WTC11 (cell line): ENCODE measurements at regions not wholly inside any gene's neighbourhood (a gene's known extent, or its start where the extent isn't known, plus 50 kb on each side); places are given as distances from the start of the nearest gene placed in this dataset.
"Not testable (repeated sequence)": the region's sequence is repeated elsewhere in the genome, so short reads cannot be mapped to it uniquely, and the experiment has no call there.

Source experiments
- ATAC-seq: fragments of 200-7000 bp; cut with Tn5 transposase; 2 replicates; pipeline ENCODE4 v1.10.0; 2021; ENCODE audit warnings: mild to moderate bottlenecking, moderate library complexity
- CTCF ChIA-PET: fragments of 300-600 bp; sonication (Branson Sonifier 250); formaldehyde crosslinking; loops from one replicate; lab custom pipeline; 2021; ENCODE audit warnings: antibody characterized with exemption; lab: Charles Lee
- POLR2A ChIA-PET: fragments of 350-600 bp; sonication (Branson Sonifier 250); formaldehyde crosslinking; loops from one replicate; lab custom pipeline; 2021; ENCODE audit warnings: antibody characterized with exemption; lab: Charles Lee
- DNase-seq: peaks from one replicate; pipeline ENCODE4 v3.0.0; 2021; ENCODE audit warnings: low spot score
- H3K27ac Mint-ChIP-seq: 2 replicates; pipeline ENCODE4 v1.8.0; 2021; ENCODE audit warnings: mixed read lengths
- H3K27me3 Mint-ChIP-seq: 2 replicates; pipeline ENCODE4 v1.8.0; 2021; ENCODE audit warnings: low read depth, mild to moderate bottlenecking, moderate library complexity, mixed read lengths
- H3K36me3 Mint-ChIP-seq: 2 replicates; pipeline ENCODE4 v1.8.0; 2021; ENCODE audit warnings: mixed read lengths
- H3K4me1 Mint-ChIP-seq: 2 replicates; pipeline ENCODE4 v1.8.0; 2022; ENCODE audit warnings: mixed read lengths
- H3K4me3 Mint-ChIP-seq: 2 replicates; pipeline ENCODE4 v1.8.0; 2021; ENCODE audit warnings: mild to moderate bottlenecking, moderate library complexity, mixed read lengths
- H3K9me3 Mint-ChIP-seq: 2 replicates; pipeline ENCODE4 v1.8.0; 2021; ENCODE audit warnings: mixed read lengths
- CBFB ChIP-seq: sonication (generic); formaldehyde crosslinking; IDR thresholded peaks from 2 replicates; pipeline ENCODE4 v1.8.1; 2022; ENCODE audit warnings: mild to moderate bottlenecking, low read depth, missing genetic modification reagents
- GTF2I ChIP-seq: fragments of 250-450 bp; sonication (Bioruptor Pico); conservative IDR thresholded peaks from 2 replicates; pipeline ENCODE4 v1.4.0; 2021; ENCODE audit warnings: mild to moderate bottlenecking
- HMGA2 ChIP-seq: fragments of 250-450 bp; sonication (Bioruptor Pico); IDR thresholded peaks from 2 replicates; pipeline ENCODE4 v1.4.0; 2021; ENCODE audit warnings: mild to moderate bottlenecking, moderate library complexity
- JUN ChIP-seq: sonication (generic); formaldehyde crosslinking; IDR thresholded peaks from 2 replicates; pipeline ENCODE4 v1.8.0; 2023; ENCODE audit warnings: mild to moderate bottlenecking, missing genetic modification reagents
- SMAD4 ChIP-seq: sonication (generic); formaldehyde crosslinking; IDR thresholded peaks from 2 replicates; pipeline ENCODE4 v1.8.0; 2022; ENCODE audit warnings: mild to moderate bottlenecking, missing genetic modification reagents
- ZBTB21 ChIP-seq: sonication (generic); formaldehyde crosslinking; IDR thresholded peaks from 2 replicates; pipeline ENCODE4 v1.8.1; 2023; ENCODE audit warnings: mild to moderate bottlenecking, missing genetic modification reagents, borderline replicate concordance
- TF ChIP-seq, protein P1 (sequence below): sonication (generic); formaldehyde crosslinking; IDR thresholded peaks from 2 replicates; pipeline ENCODE4 v1.8.1; 2022; ENCODE audit warnings: mild to moderate bottlenecking, moderate library complexity, missing genetic modification reagents
- TF ChIP-seq, protein P2 (sequence below): fragments of 250-450 bp; sonication (Bioruptor Pico); IDR thresholded peaks from 2 replicates; pipeline ENCODE4 v1.9.0; 2021; ENCODE audit warnings: mild to moderate bottlenecking, borderline replicate concordance
- TF ChIP-seq, protein P3 (sequence below): fragments of 250-450 bp; sonication (Bioruptor Pico); conservative IDR thresholded peaks from 2 replicates; pipeline ENCODE4 v1.9.0; 2021; ENCODE audit warnings: mild to moderate bottlenecking
- TF ChIP-seq, protein P4 (sequence below): sonication (generic); formaldehyde crosslinking; IDR thresholded peaks from 2 replicates; pipeline ENCODE4 v1.8.1; 2023; ENCODE audit warnings: mild to moderate bottlenecking, moderate library complexity, missing genetic modification reagents
- TF ChIP-seq, protein P5 (sequence below): sonication (generic); formaldehyde crosslinking; IDR thresholded peaks from 2 replicates; pipeline ENCODE4 v1.8.1; 2023; ENCODE audit warnings: mild to moderate bottlenecking, missing genetic modification reagents
- TF ChIP-seq, protein P6 (sequence below): fragments of 250-450 bp; sonication (Bioruptor Pico); IDR thresholded peaks from 2 replicates; pipeline ENCODE4 v2.1.2; 2022; ENCODE audit warnings: mild to moderate bottlenecking, moderate library complexity
- TF ChIP-seq, protein P7 (sequence below): sonication (generic); formaldehyde crosslinking; IDR thresholded peaks from 2 replicates; pipeline ENCODE4 v1.8.1; 2023; ENCODE audit warnings: mild to moderate bottlenecking, missing genetic modification reagents

DNA sequence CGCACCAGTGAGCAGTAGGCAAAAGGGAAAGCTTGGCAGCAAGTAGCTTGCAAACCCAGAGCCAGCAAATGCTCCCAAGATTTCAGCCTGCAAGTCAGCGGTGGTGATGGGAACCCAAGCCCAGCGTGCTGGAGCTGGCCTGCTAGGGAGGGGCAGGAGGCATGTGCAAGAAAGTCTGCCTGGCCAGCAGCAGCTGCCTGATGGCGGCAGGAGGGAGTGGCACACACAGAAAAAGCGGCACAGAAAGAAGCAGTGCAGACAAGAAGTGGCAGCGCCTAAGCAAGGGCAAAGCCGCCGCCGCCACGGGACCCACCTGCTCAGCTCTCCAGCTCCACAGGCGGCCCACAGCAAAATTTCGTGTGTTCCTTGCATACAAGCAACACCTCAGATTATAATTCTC is 1206.5 kb upstream of the PABPC4L start:
- DNase-seq (no peak), ATAC-seq (peak; percentile 59)
- Mint-ChIP-seq H3K36me3 (peaks cover 25% of the 10 kb centered on the region), H3K4me1 (peaks cover 14% of the 10 kb centered on the region), H3K4me3 (no peak overlapping the region), H3K27ac (no peak overlapping the region), H3K9me3 (peaks cover 29% of the 10 kb centered on the region), H3K27me3 (peaks cover 4% of the 10 kb centered on the region; the same call in 1 of the 2 replicates)
- TF ChIP-seq, protein P1, sequence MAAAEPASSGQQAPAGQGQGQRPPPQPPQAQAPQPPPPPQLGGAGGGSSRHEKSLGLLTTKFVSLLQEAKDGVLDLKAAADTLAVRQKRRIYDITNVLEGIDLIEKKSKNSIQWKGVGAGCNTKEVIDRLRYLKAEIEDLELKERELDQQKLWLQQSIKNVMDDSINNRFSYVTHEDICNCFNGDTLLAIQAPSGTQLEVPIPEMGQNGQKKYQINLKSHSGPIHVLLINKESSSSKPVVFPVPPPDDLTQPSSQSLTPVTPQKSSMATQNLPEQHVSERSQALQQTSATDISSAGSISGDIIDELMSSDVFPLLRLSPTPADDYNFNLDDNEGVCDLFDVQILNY (CRISPR knock-in tag) = no peak
- TF ChIP-seq, protein P2, sequence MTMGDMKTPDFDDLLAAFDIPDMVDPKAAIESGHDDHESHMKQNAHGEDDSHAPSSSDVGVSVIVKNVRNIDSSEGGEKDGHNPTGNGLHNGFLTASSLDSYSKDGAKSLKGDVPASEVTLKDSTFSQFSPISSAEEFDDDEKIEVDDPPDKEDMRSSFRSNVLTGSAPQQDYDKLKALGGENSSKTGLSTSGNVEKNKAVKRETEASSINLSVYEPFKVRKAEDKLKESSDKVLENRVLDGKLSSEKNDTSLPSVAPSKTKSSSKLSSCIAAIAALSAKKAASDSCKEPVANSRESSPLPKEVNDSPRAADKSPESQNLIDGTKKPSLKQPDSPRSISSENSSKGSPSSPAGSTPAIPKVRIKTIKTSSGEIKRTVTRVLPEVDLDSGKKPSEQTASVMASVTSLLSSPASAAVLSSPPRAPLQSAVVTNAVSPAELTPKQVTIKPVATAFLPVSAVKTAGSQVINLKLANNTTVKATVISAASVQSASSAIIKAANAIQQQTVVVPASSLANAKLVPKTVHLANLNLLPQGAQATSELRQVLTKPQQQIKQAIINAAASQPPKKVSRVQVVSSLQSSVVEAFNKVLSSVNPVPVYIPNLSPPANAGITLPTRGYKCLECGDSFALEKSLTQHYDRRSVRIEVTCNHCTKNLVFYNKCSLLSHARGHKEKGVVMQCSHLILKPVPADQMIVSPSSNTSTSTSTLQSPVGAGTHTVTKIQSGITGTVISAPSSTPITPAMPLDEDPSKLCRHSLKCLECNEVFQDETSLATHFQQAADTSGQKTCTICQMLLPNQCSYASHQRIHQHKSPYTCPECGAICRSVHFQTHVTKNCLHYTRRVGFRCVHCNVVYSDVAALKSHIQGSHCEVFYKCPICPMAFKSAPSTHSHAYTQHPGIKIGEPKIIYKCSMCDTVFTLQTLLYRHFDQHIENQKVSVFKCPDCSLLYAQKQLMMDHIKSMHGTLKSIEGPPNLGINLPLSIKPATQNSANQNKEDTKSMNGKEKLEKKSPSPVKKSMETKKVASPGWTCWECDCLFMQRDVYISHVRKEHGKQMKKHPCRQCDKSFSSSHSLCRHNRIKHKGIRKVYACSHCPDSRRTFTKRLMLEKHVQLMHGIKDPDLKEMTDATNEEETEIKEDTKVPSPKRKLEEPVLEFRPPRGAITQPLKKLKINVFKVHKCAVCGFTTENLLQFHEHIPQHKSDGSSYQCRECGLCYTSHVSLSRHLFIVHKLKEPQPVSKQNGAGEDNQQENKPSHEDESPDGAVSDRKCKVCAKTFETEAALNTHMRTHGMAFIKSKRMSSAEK (CRISPR knock-in tag) = no peak
- TF ChIP-seq JUN (CRISPR knock-in tag) (no peak), SMAD4 (CRISPR knock-in tag) (no peak), ZBTB21 (CRISPR knock-in tag) (no peak), CBFB (CRISPR knock-in tag) (no peak), HMGA2 (CRISPR knock-in tag) (no peak), GTF2I (no peak)
- TF ChIP-seq, protein P3, sequence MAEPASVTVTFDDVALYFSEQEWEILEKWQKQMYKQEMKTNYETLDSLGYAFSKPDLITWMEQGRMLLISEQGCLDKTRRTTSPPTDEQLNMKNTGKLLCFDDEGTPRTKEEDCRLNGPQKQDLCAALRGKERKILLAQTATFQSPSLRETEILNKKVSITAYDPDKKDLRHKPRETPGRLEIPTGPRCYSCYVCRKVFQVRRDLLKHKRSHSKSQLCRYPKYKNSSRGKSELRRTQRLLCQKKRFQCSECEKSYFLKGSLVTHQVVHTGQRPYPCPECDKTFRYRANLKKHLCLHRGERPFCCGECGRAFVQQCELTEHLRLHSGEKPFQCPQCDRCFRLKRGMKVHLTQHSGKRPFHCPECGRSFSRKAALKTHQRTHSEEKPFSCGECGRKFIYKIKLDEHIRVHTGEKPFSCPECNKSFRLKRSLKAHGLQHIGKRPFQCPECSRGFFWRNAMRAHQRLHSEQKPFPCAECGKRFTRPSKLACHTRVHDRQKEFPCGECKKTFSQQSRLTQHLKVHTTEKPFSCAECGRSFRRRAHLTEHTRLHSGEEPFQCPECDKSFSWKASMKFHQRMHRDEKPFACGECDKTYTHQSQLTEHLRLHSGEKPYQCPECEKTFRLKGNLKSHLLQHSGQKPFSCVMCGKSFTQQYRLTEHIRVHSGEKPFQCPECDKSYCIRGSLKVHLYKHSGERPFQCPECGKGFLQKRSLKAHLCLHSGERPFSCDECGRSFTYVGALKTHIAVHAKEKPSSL (CRISPR knock-in tag) = no peak
- TF ChIP-seq, protein P4, sequence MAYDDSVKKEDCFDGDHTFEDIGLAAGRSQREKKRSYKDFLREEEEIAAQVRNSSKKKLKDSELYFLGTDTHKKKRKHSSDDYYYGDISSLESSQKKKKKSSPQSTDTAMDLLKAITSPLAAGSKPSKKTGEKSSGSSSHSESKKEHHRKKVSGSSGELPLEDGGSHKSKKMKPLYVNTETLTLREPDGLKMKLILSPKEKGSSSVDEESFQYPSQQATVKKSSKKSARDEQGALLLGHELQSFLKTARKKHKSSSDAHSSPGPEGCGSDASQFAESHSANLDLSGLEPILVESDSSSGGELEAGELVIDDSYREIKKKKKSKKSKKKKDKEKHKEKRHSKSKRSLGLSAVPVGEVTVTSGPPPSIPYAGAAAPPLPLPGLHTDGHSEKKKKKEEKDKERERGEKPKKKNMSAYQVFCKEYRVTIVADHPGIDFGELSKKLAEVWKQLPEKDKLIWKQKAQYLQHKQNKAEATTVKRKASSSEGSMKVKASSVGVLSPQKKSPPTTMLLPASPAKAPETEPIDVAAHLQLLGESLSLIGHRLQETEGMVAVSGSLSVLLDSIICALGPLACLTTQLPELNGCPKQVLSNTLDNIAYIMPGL (CRISPR knock-in tag) = no peak
- TF ChIP-seq, protein P5, sequence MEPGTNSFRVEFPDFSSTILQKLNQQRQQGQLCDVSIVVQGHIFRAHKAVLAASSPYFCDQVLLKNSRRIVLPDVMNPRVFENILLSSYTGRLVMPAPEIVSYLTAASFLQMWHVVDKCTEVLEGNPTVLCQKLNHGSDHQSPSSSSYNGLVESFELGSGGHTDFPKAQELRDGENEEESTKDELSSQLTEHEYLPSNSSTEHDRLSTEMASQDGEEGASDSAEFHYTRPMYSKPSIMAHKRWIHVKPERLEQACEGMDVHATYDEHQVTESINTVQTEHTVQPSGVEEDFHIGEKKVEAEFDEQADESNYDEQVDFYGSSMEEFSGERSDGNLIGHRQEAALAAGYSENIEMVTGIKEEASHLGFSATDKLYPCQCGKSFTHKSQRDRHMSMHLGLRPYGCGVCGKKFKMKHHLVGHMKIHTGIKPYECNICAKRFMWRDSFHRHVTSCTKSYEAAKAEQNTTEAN (CRISPR knock-in tag) = no peak
- TF ChIP-seq, protein P6, sequence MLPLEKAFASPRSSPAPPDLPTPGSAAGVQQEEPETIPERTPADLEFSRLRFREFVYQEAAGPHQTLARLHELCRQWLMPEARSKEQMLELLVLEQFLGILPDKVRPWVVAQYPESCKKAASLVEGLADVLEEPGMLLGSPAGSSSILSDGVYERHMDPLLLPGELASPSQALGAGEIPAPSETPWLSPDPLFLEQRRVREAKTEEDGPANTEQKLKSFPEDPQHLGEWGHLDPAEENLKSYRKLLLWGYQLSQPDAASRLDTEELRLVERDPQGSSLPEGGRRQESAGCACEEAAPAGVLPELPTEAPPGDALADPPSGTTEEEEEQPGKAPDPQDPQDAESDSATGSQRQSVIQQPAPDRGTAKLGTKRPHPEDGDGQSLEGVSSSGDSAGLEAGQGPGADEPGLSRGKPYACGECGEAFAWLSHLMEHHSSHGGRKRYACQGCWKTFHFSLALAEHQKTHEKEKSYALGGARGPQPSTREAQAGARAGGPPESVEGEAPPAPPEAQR (CRISPR knock-in tag) = no peak
- TF ChIP-seq, protein P7, sequence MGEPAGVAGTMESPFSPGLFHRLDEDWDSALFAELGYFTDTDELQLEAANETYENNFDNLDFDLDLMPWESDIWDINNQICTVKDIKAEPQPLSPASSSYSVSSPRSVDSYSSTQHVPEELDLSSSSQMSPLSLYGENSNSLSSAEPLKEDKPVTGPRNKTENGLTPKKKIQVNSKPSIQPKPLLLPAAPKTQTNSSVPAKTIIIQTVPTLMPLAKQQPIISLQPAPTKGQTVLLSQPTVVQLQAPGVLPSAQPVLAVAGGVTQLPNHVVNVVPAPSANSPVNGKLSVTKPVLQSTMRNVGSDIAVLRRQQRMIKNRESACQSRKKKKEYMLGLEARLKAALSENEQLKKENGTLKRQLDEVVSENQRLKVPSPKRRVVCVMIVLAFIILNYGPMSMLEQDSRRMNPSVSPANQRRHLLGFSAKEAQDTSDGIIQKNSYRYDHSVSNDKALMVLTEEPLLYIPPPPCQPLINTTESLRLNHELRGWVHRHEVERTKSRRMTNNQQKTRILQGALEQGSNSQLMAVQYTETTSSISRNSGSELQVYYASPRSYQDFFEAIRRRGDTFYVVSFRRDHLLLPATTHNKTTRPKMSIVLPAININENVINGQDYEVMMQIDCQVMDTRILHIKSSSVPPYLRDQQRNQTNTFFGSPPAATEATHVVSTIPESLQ (CRISPR knock-in tag) = no peak
- ChIA-PET CTCF (interaction anchor here (0.8 kb wide), 1 partner anchor 10 kb away, joined by 3 read pairs; no protein-coding TSS in a partner anchor), POLR2A (no interaction called here)

DNA sequence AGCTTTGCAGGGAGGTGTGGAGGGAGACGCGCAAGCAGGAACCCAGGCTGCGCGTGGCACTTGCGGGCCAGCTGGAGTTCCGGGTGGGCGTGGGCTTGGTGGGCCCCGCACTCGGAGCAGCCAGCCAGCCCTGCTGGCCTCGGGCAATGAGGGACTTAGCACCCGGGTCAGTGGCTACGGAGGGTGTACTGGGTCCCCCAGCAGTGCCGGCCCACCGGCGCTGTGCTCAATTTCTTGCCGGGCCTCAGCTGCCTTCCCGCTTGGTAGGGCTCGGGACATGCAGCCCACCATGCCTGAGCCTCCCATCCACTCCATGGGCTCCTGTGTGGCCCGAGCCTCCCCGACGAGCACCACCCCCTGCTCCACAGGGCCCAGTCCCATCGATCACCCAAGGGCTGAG is 1205.0 kb upstream of the PABPC4L start:
- H3K27me3 Mint-ChIP-seq, DNase-seq, CTCF ChIA-PET, POLR2A ChIA-PET, ATAC-seq, H3K4me3 Mint-ChIP-seq, H3K27ac Mint-ChIP-seq: not testable (repeated sequence)
- peaks cover 25% of the 10 kb centered on the region for H3K36me3 Mint-ChIP-seq
- peaks cover 26% of the 10 kb centered on the region for H3K9me3 Mint-ChIP-seq
- peaks cover 10% of the 10 kb centered on the region for H3K4me1 Mint-ChIP-seq
